Liver (tissue), 8 donors: ENCODE measurements at regions not wholly inside any gene's neighbourhood (a gene's known extent, or its start where the extent isn't known, plus 50 kb on each side); places are given as distances from the start of the nearest gene placed in this dataset.

Experiments used
- DNase-seq: peaks from one replicate; pipeline ENCODE4 v3.0.0-alpha.2; 2017; ENCODE audit warnings: low spot score
- H3K27ac ChIP-seq, 2 donors: one replicate each; pipeline ENCODE4 v1.7.0; 2013; ENCODE audit warnings: inconsistent platforms in 2 of 2, low read length in 2 of 2, control low read depth in 1 of 2, low read depth in 1 of 2, mild to moderate bottlenecking in 1 of 2
- H3K27me3 ChIP-seq, 4 donors: one replicate each; pipeline versions ENCODE4 v1.6.1 to v1.7.0; 2013; ENCODE audit warnings: low read length in 3 of 4, inconsistent platforms in 1 of 4, mild to moderate bottlenecking in 1 of 4, moderate library complexity in 1 of 4; ENCODE audit not compliant: control insufficient read depth in 4 of 4, insufficient read depth in 4 of 4
- H3K36me3 ChIP-seq, 4 donors: one replicate each; pipeline versions ENCODE4 v1.6.1 to v1.7.0; 2013; ENCODE audit warnings: low read length in 3 of 4, mild to moderate bottlenecking in 3 of 4, low read depth in 1 of 4, moderate library complexity in 1 of 4; ENCODE audit not compliant: control insufficient read depth in 4 of 4, insufficient read depth in 3 of 4
- H3K4me1 ChIP-seq, 4 donors: one replicate each; pipeline versions ENCODE4 v1.6.1 to v1.7.0; 2013; ENCODE audit warnings: low read length in 3 of 4, mild to moderate bottlenecking in 3 of 4, moderate library complexity in 1 of 4; ENCODE audit not compliant: control insufficient read depth in 4 of 4, insufficient read depth in 4 of 4
- H3K4me3 ChIP-seq, 3 donors: one replicate each; pipeline versions ENCODE4 v1.6.1 to v1.7.0; 2013; ENCODE audit warnings: low read length in 3 of 3, control low read depth in 1 of 3, low read depth in 1 of 3, mild to moderate bottlenecking in 1 of 3
- H3K9ac ChIP-seq, 2 donors: one replicate each; pipeline ENCODE4 v1.7.0; 2013; ENCODE audit warnings: low read length in 2 of 2, mild to moderate bottlenecking in 2 of 2, moderate library complexity in 2 of 2, control low read depth in 1 of 2, low read depth in 1 of 2
- H3K9me3 ChIP-seq, 4 donors: one replicate each; pipeline versions ENCODE4 v1.6.1 to v1.7.0; 2013; ENCODE audit warnings: low read length in 3 of 4; ENCODE audit not compliant: control insufficient read depth in 4 of 4
- ATF3 ChIP-seq: IDR thresholded peaks from 2 replicates; pipeline ENCODE4 v1.6.1; 2016; ENCODE audit warnings: antibody characterized with exemption
- CTCF ChIP-seq: fragments of 150-350 bp; IDR thresholded peaks from 2 replicates; pipeline ENCODE4 v1.5.1; 2017; ENCODE audit warnings: improper control_type of control experiment, low read depth, low read length; ENCODE audit not compliant: missing input control
- EGR1 ChIP-seq, 2 donors: IDR thresholded peaks; 2 replicates each; pipeline ENCODE4 v1.6.1; 2016 to 2018; ENCODE audit warnings: antibody characterized with exemption in 2 of 2, low read depth in 2 of 2
- FOXA1 ChIP-seq: IDR thresholded peaks from 2 replicates; pipeline ENCODE4 v1.6.1; 2016; ENCODE audit warnings: antibody characterized with exemption
- FOXA2 ChIP-seq: IDR thresholded peaks from 2 replicates; pipeline ENCODE4 v1.6.1; 2016; ENCODE audit warnings: antibody characterized with exemption
- GABPA ChIP-seq, 2 donors: IDR thresholded peaks in 1 of 2; conservative IDR thresholded peaks in 1 of 2; 2 replicates each; pipeline ENCODE4 v1.6.1; 2016; ENCODE audit warnings: antibody characterized with exemption in 2 of 2, mild to moderate bottlenecking in 1 of 2, moderate library complexity in 1 of 2
- HNF4A ChIP-seq, 2 donors: conservative IDR thresholded peaks; 2 replicates each; pipeline ENCODE4 v1.6.1; 2016; ENCODE audit warnings: antibody characterized with exemption in 2 of 2, mild to moderate bottlenecking in 2 of 2
- HNF4G ChIP-seq: IDR thresholded peaks from 2 replicates; pipeline ENCODE4 v1.6.1; 2016; ENCODE audit warnings: antibody characterized with exemption
- JUND ChIP-seq, 2 donors: IDR thresholded peaks; 2 replicates each; pipeline ENCODE4 v1.6.1; 2016; ENCODE audit warnings: antibody characterized with exemption in 2 of 2
- MAX ChIP-seq: IDR thresholded peaks from 2 replicates; pipeline ENCODE4 v1.6.1; 2016; ENCODE audit warnings: antibody characterized with exemption
- NR2F2 ChIP-seq: IDR thresholded peaks from 2 replicates; pipeline ENCODE4 v1.6.1; 2016; ENCODE audit warnings: antibody characterized with exemption
- RAD21 ChIP-seq, 2 donors: IDR thresholded peaks; 2 replicates each; pipeline ENCODE4 v1.6.1; 2016; ENCODE audit warnings: antibody characterized with exemption in 2 of 2, mild to moderate bottlenecking in 2 of 2
- REST ChIP-seq: IDR thresholded peaks from 2 replicates; pipeline ENCODE4 v1.6.1; 2016; ENCODE audit warnings: antibody characterized with exemption, mild to moderate bottlenecking
- RXRA ChIP-seq, 2 donors: IDR thresholded peaks; 2 replicates each; pipeline ENCODE4 v1.6.1; 2017 to 2018; ENCODE audit warnings: antibody characterized with exemption in 2 of 2, mild to moderate bottlenecking in 1 of 2
- SP1 ChIP-seq: IDR thresholded peaks from 2 replicates; pipeline ENCODE4 v1.6.1; 2018; ENCODE audit warnings: antibody characterized with exemption, mild to moderate bottlenecking
- TAF1 ChIP-seq: conservative IDR thresholded peaks from 2 replicates; pipeline ENCODE4 v1.6.1; 2016; ENCODE audit warnings: antibody characterized with exemption, mild to moderate bottlenecking
- YY1 ChIP-seq: IDR thresholded peaks from 2 replicates; pipeline ENCODE4 v1.6.1; 2016; ENCODE audit warnings: antibody characterized with exemption, mild to moderate bottlenecking
- ZBTB33 ChIP-seq: IDR thresholded peaks from 2 replicates; pipeline ENCODE4 v1.6.1; 2016; ENCODE audit warnings: antibody characterized with exemption
- WGBS: extraction: QIAGEN DNeasy Blood & Tissue Kit; methylation state at CpG from one replicate; pipeline ENCODE4 v1.1.7; 2013; 5-methylcytosine and 5-hydroxymethylcytosine counted together
- donor health status: healthy.
- donor health status: healthy.
- donor health status: healthy.
- donor health status: healthy.
- donor health status: healthy.

GRCh38 chr14:101471723-101472517, 89.4 kb upstream of the DIO3 start:
- H3K9ac ChIP-seq, result no peak overlapping the region
- TF ChIP-seq FOXA2 (no peak), CTCF (no peak), TAF1 (no peak), NR2F2 (no peak), JUND (IDR thresholded peaks at IDR 0.05) (no peak), HNF4A (conservative IDR thresholded peaks at IDR 0.05) (no peak), EGR1 (IDR thresholded peaks at IDR 0.05; ENCODE audit: low read depth in 2 of 2) (no peak), MAX (no peak), YY1 (no peak), RXRA (IDR thresholded peaks at IDR 0.05) (no peak), FOXA1 (no peak)
- H3K36me3 ChIP-seq, result no peaks in the 10 kb centered on the region
- DNase-seq, result peak; percentile 30
- WGBS, result 89% methylated on average over 16 of the region's 16 CpGs
- H3K9me3 ChIP-seq, result no peaks in the 10 kb centered on the region
- no peak overlapping the region for H3K27ac ChIP-seq
- H3K27me3 ChIP-seq, result no peaks in the 10 kb centered on the region
- no peak overlapping the region for H3K4me3 ChIP-seq
- peaks cover 12 to 19% (median 15%) of the 10 kb centered on the region in 4 donors for H3K4me1 ChIP-seq

GRCh38 chr14:101472518-101472849, 88.8 kb upstream of the DIO3 start:
- H3K36me3 ChIP-seq, result no peaks in the 10 kb centered on the region
- WGBS, result 81% methylated on average over 6 of the region's 6 CpGs
- DNase-seq, result no peak
- TF ChIP-seq EGR1 (IDR thresholded peaks at IDR 0.05; ENCODE audit: low read depth in 2 of 2) (no peak), ATF3 (no peak), FOXA1 (no peak), FOXA2 (no peak), NR2F2 (no peak), ZBTB33 (no peak), JUND (IDR thresholded peaks at IDR 0.05) (no peak), TAF1 (no peak), SP1 (no peak), YY1 (no peak), HNF4G (no peak), HNF4A (conservative IDR thresholded peaks at IDR 0.05) (no peak), GABPA (IDR thresholded peaks at IDR 0.05 in 1 of 2, conservative IDR thresholded peaks at IDR 0.05 in 1 of 2) (no peak), REST (no peak), RXRA (IDR thresholded peaks at IDR 0.05) (no peak), MAX (no peak), RAD21 (IDR thresholded peaks at IDR 0.05) (no peak), CTCF (no peak)
- H3K4me1 ChIP-seq, result peaks cover 14 to 24% (median 20%) of the 10 kb centered on the region in 4 donors
- no peak overlapping the region for H3K9ac ChIP-seq
- H3K9me3 ChIP-seq, result no peaks in the 10 kb centered on the region
- H3K27me3 ChIP-seq, result no peaks in the 10 kb centered on the region
- no peak overlapping the region for H3K27ac ChIP-seq
- H3K4me3 ChIP-seq, result no peak overlapping the region
